Right atrium auricular region (tissue), 2 donors: ENCODE measurements at regions not wholly inside any gene's neighbourhood (a gene's known extent, or its start where the extent isn't known, plus 50 kb on each side); places are given as distances from the start of the nearest gene placed in this dataset.

ENCODE experiments used
- DNase-seq: peaks from one replicate; pipeline ENCODE4 v3.0.0-alpha.2; 2019; ENCODE audit warnings: low spot score
- H3K27ac ChIP-seq, 2 donors: fragments of 200-600 bp; sonication (generic); 1 replicate in 1 of 2; 2 replicates in 1 of 2; pipeline ENCODE4 v1.5.1; 2016 to 2019
- H3K27me3 ChIP-seq, 2 donors: fragments of 200-600 bp; sonication (generic); one replicate each; pipeline versions ENCODE4 v1.5.1 to v1.6.0; 2017 to 2019
- H3K36me3 ChIP-seq: fragments of 200-600 bp; sonication (generic); one replicate; pipeline ENCODE4 v1.5.1; 2016
- H3K4me1 ChIP-seq, 2 donors: fragments of 200-600 bp; sonication (generic); one replicate each; pipeline versions ENCODE4 v1.5.1 to v1.6.0; 2017 to 2019
- H3K4me3 ChIP-seq, 2 donors: fragments of 200-600 bp; sonication (generic); 1 replicate in 1 of 2; 2 replicates in 1 of 2; pipeline ENCODE4 v1.5.1; 2017 to 2019; ENCODE audit warnings: mild to moderate bottlenecking in 1 of 2, moderate library complexity in 1 of 2
- H3K9me3 ChIP-seq, 2 donors: fragments of 200-600 bp; sonication (generic); one replicate each; pipeline ENCODE4 v1.5.1; 2019
- CTCF ChIP-seq, 2 donors: fragments of 200-600 bp; sonication (generic); IDR thresholded peaks; one replicate each; pipeline ENCODE4 v1.5.1; 2019; ENCODE audit warnings: antibody characterized with exemption in 2 of 2

GRCh38 chr2:171249689-171250088, 89.0 kb upstream of the TLK1 start:
- Histone ChIP-seq H3K4me1 (no peaks in the 10 kb centered on the region), H3K4me3 (no peak overlapping the region), H3K27me3 (no peaks in the 10 kb centered on the region), H3K9me3 (peaks cover 0 to 21% of the 10 kb centered on the region in 2 donors), H3K36me3 (no peaks in the 10 kb centered on the region), H3K27ac (no peak overlapping the region)
- DNase-seq: no peak
- no peak for TF ChIP-seq CTCF (IDR thresholded peaks at IDR 0.05)

- H3K27me3 ChIP-seq: no peaks in the 10 kb centered on the region
- no peak for TF ChIP-seq CTCF (IDR thresholded peaks at IDR 0.05)
- H3K4me1 ChIP-seq: no peaks in the 10 kb centered on the region
- peaks cover 0 to 17% of the 10 kb centered on the region in 2 donors for H3K9me3 ChIP-seq
- H3K27ac ChIP-seq: no peak overlapping the region
- H3K36me3 ChIP-seq: no peaks in the 10 kb centered on the region
- no peak overlapping the region for H3K4me3 ChIP-seq
- DNase-seq: no peak
Measured at GRCh38 chr2:171247741-171248662, 87.3 kb upstream of the TLK1 start.

GRCh38 chr2:171244970-171245782, 84.5 kb upstream of the TLK1 start:
- no peak for DNase-seq
- no peaks in the 10 kb centered on the region for H3K36me3 ChIP-seq
- H3K4me3 ChIP-seq: no peak overlapping the region
- no peak for TF ChIP-seq CTCF (IDR thresholded peaks at IDR 0.05)
- H3K27ac ChIP-seq: no peak overlapping the region
- peaks cover 0 to 17% of the 10 kb centered on the region in 2 donors for H3K9me3 ChIP-seq
- no peaks in the 10 kb centered on the region for H3K27me3 ChIP-seq
- H3K4me1 ChIP-seq: no peaks in the 10 kb centered on the region

- Histone ChIP-seq H3K9me3 (peaks cover 0 to 17% of the 10 kb centered on the region in 2 donors), H3K4me1 (no peaks in the 10 kb centered on the region), H3K4me3 (no peak overlapping the region), H3K36me3 (no peaks in the 10 kb centered on the region), H3K27ac (no peak overlapping the region), H3K27me3 (no peaks in the 10 kb centered on the region)
- DNase-seq: no peak
- TF ChIP-seq CTCF (IDR thresholded peaks at IDR 0.05): no peak
Measured at GRCh38 chr2:171244466-171244969, 83.8 kb upstream of the TLK1 start.

GRCh38 chr2:171241771-171242170, 81.1 kb upstream of the TLK1 start:
- DNase-seq: no peak
- TF ChIP-seq CTCF (IDR thresholded peaks at IDR 0.05): no peak
- no peak overlapping the region for H3K4me3 ChIP-seq
- H3K27me3 ChIP-seq: no peaks in the 10 kb centered on the region
- no peaks in the 10 kb centered on the region for H3K4me1 ChIP-seq
- no peak overlapping the region for H3K27ac ChIP-seq
- peaks cover 0 to 17% of the 10 kb centered on the region in 2 donors for H3K9me3 ChIP-seq
- H3K36me3 ChIP-seq: no peaks in the 10 kb centered on the region
